Ectodermal cell (in vitro differentiated cells): ENCODE measurements at regions not wholly inside any gene's neighbourhood (a gene's known extent, or its start where the extent isn't known, plus 50 kb on each side); places are given as distances from the start of the nearest gene placed in this dataset.

Experiments
- H3K27ac ChIP-seq: 2 replicates; pipeline ENCODE4 v1.7.0; 2013; ENCODE audit warnings: mild to moderate bottlenecking, low read depth, low read length; ENCODE audit not compliant: insufficient read depth, poor library complexity, severe bottlenecking
- H3K27me3 ChIP-seq: 2 replicates; pipeline ENCODE4 v1.7.0; 2013; ENCODE audit warnings: mild to moderate bottlenecking, low read length; ENCODE audit not compliant: insufficient read depth, control insufficient read depth, poor library complexity, severe bottlenecking
- H3K36me3 ChIP-seq: one replicate; pipeline ENCODE4 v1.7.0; 2013; ENCODE audit warnings: low read length; ENCODE audit not compliant: control insufficient read depth, insufficient read depth
- H3K4me1 ChIP-seq: one replicate; pipeline ENCODE4 v1.7.0; 2013; ENCODE audit warnings: low read length; ENCODE audit not compliant: control insufficient read depth, insufficient read depth
- H3K4me3 ChIP-seq: 2 replicates; pipeline ENCODE4 v1.7.0; 2013; ENCODE audit warnings: low read depth, low read length, control low read depth; ENCODE audit not compliant: insufficient read depth
- H3K9me3 ChIP-seq: 2 replicates; pipeline ENCODE4 v1.7.0; 2013; ENCODE audit warnings: mild to moderate bottlenecking, low read length, moderate library complexity; ENCODE audit not compliant: control insufficient read depth
- WGBS, 2 experiments: methylation state at CpG; one replicate each; pipeline ENCODE4 v1.1.7; 2013; ENCODE audit warnings: missing lambda C conversion rate in 2 of 2; 5-methylcytosine and 5-hydroxymethylcytosine counted together

DNA sequence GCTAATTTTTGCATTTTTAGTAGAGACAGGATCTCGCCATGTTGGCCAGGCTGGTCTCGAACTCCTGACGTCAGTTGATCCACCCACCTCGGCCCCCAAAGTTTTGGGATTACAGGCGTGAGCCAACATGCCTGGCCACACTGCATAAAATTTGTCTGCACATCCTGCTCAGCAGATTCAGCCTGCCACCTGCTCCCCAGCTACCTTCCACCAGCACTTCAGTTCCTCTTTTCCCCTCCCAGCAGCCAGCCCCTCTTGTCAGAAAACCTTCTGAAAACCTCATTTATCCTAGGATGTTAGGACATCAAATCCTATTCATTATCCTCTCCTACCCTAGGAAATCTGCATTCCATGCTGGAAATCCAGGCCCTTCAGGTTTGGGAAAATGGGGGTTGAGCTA is 78.2 kb upstream of the CALM2 start:
- peaks cover 12% of the 10 kb centered on the region for H3K4me1 ChIP-seq
- no peaks in the 10 kb centered on the region for H3K36me3 ChIP-seq
- H3K27ac ChIP-seq, result no peak overlapping the region
- H3K4me3 ChIP-seq, result no peak overlapping the region
- H3K27me3 ChIP-seq, result no peaks in the 10 kb centered on the region
- H3K9me3 ChIP-seq, result no peaks in the 10 kb centered on the region
- WGBS, 2 experiments, result 90 to 94% methylated on average over 5 of the region's 5 CpGs

DNA sequence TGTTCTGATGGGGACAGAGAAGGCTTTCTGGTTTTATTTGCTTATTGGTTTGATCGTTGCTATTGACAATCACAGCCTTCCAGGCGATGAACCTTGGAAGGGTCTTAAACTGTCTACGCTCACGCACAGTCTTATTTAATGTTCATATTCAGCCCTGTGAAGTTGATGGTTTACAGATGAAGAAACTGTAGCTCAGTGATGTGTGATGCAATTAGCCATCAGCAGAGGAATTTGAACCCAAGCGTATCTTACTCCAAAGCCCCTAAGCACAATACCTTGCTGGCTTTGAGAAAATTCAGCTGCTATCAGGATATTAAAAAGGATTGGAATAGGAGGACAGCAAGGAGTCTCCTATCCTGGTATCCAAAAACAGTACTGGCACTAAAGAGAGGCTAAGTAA is 77.1 kb upstream of the CALM2 start:
- no peaks in the 10 kb centered on the region for H3K9me3 ChIP-seq
- no peaks in the 10 kb centered on the region for H3K27me3 ChIP-seq
- H3K27ac ChIP-seq, result no peak overlapping the region
- H3K36me3 ChIP-seq, result no peaks in the 10 kb centered on the region
- WGBS, 2 experiments, result 96 to 97% methylated on average over 5 of the region's 5 CpGs
- no peak overlapping the region for H3K4me3 ChIP-seq
- peaks cover 18% of the 10 kb centered on the region for H3K4me1 ChIP-seq

DNA sequence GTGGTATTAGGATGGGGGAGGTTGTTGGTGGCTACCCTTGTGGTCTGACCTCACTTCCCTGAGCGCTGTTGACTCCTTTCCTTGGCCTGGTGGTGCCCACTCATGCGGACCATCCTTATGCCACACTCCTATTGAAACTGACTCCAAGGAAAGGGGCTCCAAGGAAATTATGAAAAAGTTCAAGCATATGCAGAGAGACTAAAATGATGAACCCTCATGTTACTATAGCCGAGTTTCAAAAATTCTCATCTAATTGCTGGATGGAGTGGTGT is 75.0 kb upstream of the CALM2 start:
- no peak overlapping the region for H3K27ac ChIP-seq
- H3K4me1 ChIP-seq, result peaks cover 12% of the 10 kb centered on the region
- H3K9me3 ChIP-seq, result no peaks in the 10 kb centered on the region
- H3K4me3 ChIP-seq, result no peak overlapping the region
- H3K27me3 ChIP-seq, result no peaks in the 10 kb centered on the region
- no peaks in the 10 kb centered on the region for H3K36me3 ChIP-seq
- 78 to 87% methylated on average over 3 of the region's 3 CpGs for WGBS, 2 experiments

DNA sequence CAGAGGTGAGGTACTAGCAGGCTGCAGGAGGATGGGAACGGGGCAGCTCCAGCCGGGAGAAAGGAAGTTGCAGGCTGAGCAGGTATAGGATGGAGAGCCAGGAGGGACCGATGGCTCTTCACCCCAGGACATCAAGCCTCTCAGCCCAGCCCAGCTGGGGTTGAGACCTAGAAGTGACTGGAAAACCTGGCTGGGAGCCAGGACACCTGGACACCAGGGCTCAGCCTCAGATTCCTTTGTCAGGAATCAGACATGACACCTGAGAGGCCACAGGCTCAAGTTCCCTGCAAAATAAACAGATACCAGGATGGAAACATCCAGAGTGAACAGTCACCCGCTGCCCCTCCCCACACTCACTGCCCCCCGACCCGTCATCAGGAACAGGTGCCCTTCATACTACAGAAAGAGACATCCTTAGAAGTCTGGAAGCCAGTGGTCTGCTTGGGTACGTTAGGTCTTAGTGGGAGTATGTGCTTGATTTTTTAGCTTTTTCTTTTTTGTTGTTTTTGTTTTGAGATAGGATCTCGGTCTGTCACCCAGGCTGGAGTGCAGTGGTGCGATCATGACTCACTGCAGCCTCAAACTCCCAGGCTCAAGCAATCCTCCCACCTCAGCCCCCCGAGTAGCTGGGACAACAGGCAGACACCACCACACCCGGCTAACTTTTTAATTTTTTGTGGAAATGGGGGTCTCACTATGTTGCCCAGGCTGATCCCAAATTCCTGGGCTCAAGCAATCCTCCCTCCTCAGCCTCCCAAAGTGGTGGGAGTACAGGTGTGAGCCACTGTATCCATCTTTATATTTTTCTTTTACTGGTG is 74.5 kb upstream of the CALM2 start:
- no peaks in the 10 kb centered on the region for H3K27me3 ChIP-seq
- WGBS, 2 experiments, result 89 to 91% methylated on average over 11 of the region's 11 CpGs

DNA sequence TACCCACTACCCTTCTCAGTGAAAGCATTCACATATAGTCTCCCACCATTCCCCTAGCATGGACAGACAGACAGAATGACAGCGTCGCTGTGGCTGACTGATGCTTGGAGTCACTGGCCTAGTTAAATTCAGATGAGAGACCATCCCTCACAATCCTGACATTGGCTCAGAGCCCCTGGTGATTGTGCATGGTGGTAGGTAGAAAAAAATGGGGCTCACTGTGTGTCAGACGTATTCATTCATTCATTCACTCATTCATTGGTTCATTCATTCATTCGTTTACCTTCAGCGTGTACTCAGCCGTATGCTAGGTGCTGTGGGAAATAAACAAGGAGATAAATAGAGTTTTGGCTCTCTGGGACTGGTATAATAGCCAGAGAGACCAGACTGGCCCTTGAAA is 73.6 kb upstream of the CALM2 start:
- Histone ChIP-seq H3K9me3 (no peaks in the 10 kb centered on the region), H3K27ac (no peak overlapping the region), H3K4me1 (peaks cover 9% of the 10 kb centered on the region), H3K4me3 (no peak overlapping the region), H3K36me3 (no peaks in the 10 kb centered on the region), H3K27me3 (no peaks in the 10 kb centered on the region)
- 97% methylated on average over 5 to 6 of the region's 6 CpGs for WGBS, 2 experiments

More for the DNA sequence above, 74.5 kb upstream of the CALM2 start:
- no peaks in the 10 kb centered on the region for H3K36me3 ChIP-seq
- H3K4me1 ChIP-seq, result peaks cover 9% of the 10 kb centered on the region
- H3K27ac ChIP-seq, result no peak overlapping the region
- H3K9me3 ChIP-seq, result no peaks in the 10 kb centered on the region
- no peak overlapping the region for H3K4me3 ChIP-seq

DNA sequence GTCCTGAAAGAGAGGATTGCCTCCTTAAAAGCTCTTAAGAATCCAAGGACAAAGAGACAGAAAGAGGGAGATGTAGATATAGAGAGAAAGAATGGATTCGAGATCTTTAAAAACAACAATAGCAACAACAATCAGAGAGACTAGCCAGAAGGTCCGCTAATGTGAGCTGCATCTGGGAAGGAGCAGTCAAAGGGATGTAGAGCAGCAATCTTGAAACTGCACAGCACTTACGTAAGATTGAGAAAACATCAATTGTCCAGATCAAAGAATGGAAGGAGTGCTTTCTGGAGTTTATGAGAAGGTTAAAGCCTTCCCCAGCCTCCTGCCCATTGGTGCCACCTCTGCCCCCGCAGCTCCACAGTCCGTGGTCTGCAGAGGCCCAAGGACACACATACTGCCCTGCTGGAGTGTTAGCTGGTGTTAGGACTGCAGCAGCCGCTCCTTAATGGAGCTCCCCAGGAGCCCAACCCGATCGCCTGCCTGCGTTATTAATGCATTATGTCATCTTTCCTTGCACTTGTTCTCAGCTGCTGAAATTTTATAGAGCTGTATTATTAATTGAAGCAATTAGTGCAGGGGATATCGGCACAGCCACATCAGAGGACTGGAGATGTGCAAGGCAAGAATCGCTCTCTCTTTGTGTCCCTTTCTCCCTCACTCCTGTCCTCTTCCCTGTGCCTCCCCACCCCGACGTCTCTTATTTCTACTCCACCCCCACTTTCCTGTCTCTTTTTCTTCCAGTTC is 73.0 kb upstream of the CALM2 start:
- Histone ChIP-seq H3K9me3 (no peaks in the 10 kb centered on the region), H3K4me1 (peaks cover 9% of the 10 kb centered on the region), H3K4me3 (no peak overlapping the region), H3K27me3 (no peaks in the 10 kb centered on the region), H3K36me3 (no peaks in the 10 kb centered on the region), H3K27ac (no peak overlapping the region)
- 60 to 64% methylated on average over 13 of the region's 13 CpGs for WGBS, 2 experiments

DNA sequence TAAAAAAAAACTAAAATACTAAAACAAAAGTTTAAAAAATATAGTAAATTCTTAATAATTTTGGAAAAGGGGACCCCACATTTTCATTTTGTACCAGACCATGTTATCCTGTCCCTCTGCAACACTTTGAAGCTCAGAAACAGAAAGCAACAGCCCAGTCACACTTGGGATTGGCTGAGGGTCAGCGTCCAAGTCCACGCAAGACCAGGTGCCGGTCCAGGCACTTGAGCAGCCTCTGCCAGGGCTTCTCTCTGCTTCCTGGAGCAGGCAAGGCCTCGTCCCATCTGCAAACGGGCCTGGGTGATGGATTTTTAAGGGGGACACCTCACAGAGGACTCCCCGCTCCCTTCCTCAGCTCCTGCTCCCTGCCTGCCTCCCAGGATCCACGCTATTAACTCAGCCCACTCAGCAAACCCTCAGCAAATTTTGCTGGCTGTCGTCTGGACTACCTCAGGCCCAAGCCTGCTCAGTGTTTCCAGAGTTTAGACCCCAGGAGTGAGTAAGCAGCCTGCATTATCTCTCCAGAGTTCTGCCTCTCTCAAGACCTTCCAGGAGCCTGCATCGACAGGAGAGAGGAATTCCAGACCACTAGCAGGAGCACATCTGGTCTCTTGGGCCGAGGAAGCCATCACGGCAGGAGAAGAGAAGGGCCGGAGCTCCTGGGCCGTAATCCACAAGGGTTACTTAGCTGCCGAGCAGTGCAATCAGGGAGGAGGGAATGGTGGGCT is 67.4 kb upstream of the CALM2 start:
- H3K27ac ChIP-seq, result no peak overlapping the region
- 83 to 85% methylated on average over 14 of the region's 14 CpGs for whole genome bisulfite sequencing, 2 experiments
- peaks cover 10% of the 10 kb centered on the region for H3K4me1 ChIP-seq
- no peaks in the 10 kb centered on the region for H3K27me3 ChIP-seq
- H3K36me3 ChIP-seq, result no peaks in the 10 kb centered on the region
- no peak overlapping the region for H3K4me3 ChIP-seq
- H3K9me3 ChIP-seq, result no peaks in the 10 kb centered on the region

DNA sequence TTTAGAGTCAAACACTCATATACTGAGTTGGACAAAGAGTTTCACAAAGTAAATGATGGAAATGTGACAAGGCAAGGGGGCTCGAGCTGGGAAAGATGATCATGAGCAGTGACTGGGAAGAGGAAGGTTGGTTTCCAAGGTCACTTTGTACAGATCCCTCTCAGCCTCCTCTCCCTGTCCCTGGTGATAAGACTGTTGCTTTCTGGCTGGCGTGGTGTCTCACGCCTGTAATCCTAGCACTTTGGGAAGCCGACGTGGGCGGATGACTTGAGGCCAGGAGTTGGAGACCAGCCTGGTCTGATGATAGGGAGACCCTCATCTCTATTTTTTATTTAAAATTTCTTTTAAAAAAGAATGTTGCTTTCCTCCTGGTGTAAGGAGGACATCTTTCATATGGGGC is 65.4 kb upstream of the CALM2 start:
- Histone ChIP-seq H3K27me3 (no peaks in the 10 kb centered on the region), H3K36me3 (no peaks in the 10 kb centered on the region), H3K9me3 (no peaks in the 10 kb centered on the region), H3K27ac (no peak overlapping the region), H3K4me3 (no peak overlapping the region), H3K4me1 (peaks cover 27% of the 10 kb centered on the region)
- WGBS, 2 experiments, result 91 to 97% methylated on average over 6 of the region's 6 CpGs

DNA sequence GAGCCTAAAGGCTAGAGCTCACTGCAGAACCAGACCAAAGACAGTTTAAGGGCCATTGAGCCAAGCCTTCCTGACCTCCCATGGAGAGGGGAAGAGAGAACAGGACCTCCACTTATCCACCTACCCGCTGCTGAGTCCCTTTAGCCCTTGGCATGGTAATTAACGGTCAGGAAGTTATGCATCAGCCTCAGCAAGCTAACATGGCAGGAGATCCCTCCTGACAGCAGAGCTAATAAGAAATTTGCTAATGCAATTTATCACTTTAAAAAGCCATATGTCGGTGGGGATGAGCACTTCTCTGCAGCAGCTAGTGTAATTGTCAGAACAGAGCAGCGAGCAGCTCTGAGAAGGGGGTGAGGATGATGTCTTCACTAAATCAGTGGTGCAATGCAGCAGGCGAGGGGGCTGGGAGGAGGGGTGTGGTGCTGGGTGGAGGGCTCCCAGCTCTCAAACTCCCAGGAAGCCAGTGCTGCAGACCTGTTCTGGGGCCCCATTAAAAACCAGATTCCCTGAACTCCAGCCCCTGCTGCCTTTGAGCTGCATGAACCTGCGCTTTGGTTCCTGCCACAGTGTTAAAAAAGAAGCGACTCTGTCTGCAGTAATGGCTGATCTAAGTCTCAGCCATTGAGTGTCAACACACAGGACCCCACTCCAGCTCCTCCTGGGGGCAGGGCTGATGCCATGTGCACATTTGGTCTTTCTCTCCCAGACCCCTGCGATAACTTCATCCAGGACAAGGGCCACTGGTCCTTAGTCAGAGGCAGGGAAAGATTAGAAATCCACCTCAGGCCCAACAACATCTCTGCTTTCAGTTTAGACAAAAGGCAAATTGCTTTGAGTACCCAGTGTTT is 63.0 kb upstream of the CALM2 start:
- no peaks in the 10 kb centered on the region for H3K27me3 ChIP-seq
- no peaks in the 10 kb centered on the region for H3K36me3 ChIP-seq
- H3K9me3 ChIP-seq, result no peaks in the 10 kb centered on the region
- H3K27ac ChIP-seq, result no peak overlapping the region
- WGBS, 2 experiments, result 39 to 46% methylated on average over 8 of the region's 8 CpGs
- H3K4me3 ChIP-seq, result no peak overlapping the region
- peaks cover 27% of the 10 kb centered on the region for H3K4me1 ChIP-seq
